ENCODE measurements at regions not wholly inside any gene's neighbourhood (a gene's known extent, or its start where the extent isn't known, plus 50 kb on each side); places are given as distances from the start of the nearest gene placed in this dataset.

DNA sequence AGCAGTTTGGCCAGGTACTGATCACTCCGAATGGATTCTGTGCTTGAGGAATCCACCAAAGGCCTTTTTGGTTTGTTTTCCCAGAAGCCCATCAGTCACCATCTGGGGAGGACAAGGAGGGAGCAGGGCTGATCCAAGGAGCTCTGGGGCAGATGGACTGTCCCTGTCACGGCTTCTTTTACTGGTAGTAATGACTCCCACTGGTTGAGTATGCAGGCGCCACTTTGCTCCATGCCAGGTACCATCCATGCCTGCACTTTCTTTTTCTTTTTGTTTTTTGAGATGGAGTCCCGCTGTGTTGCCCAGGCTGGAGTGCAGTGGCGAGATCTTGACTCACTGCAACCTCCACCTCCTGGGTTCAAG, 101.7 kb downstream of the UBIAD1 start:
- TF ChIP-seq, protein P1, sequence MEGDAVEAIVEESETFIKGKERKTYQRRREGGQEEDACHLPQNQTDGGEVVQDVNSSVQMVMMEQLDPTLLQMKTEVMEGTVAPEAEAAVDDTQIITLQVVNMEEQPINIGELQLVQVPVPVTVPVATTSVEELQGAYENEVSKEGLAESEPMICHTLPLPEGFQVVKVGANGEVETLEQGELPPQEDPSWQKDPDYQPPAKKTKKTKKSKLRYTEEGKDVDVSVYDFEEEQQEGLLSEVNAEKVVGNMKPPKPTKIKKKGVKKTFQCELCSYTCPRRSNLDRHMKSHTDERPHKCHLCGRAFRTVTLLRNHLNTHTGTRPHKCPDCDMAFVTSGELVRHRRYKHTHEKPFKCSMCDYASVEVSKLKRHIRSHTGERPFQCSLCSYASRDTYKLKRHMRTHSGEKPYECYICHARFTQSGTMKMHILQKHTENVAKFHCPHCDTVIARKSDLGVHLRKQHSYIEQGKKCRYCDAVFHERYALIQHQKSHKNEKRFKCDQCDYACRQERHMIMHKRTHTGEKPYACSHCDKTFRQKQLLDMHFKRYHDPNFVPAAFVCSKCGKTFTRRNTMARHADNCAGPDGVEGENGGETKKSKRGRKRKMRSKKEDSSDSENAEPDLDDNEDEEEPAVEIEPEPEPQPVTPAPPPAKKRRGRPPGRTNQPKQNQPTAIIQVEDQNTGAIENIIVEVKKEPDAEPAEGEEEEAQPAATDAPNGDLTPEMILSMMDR (conservative IDR thresholded peaks at IDR 0.05; ENCODE audit: low read depth in 2 of 2) = no peak
- TF ChIP-seq, protein P2, sequence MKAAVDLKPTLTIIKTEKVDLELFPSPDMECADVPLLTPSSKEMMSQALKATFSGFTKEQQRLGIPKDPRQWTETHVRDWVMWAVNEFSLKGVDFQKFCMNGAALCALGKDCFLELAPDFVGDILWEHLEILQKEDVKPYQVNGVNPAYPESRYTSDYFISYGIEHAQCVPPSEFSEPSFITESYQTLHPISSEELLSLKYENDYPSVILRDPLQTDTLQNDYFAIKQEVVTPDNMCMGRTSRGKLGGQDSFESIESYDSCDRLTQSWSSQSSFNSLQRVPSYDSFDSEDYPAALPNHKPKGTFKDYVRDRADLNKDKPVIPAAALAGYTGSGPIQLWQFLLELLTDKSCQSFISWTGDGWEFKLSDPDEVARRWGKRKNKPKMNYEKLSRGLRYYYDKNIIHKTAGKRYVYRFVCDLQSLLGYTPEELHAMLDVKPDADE (IDR thresholded peaks at IDR 0.05) = no peak
- TF ChIP-seq CREB1 (CRISPR knock-in tag; IDR thresholded peaks at IDR 0.05; ENCODE audit: low read depth) = no peak

Measured in GM23338 (cell line).